Stimulated activated CD4-positive, alpha-beta T cell treated with anti-CD3 and anti-CD28 coated beads, Interleukin-12 subunit alpha, Interleukin-12 subunit beta, amount 100 ng/mL, for 48 hours (primary cell): ENCODE measurements at regions not wholly inside any gene's neighbourhood (a gene's known extent, or its start where the extent isn't known, plus 50 kb on each side); places are given as distances from the start of the nearest gene placed in this dataset.
"Not testable (repeated sequence)": the region's sequence is repeated elsewhere in the genome, so short reads cannot be mapped to it uniquely, and the experiment has no call there.

Source experiments
- DNase-seq, 3 donors: peaks; one replicate each; pipeline ENCODE4 v3.0.0-alpha.2; 2020; ENCODE audit warnings: low read depth in 2 of 3, low spot score in 1 of 3

- no peak for DNase-seq
Measured at GRCh38 chr3:20743553-20744321, 557.7 kb upstream of the SGO1 start.

GRCh38 chr3:20742903-20743552 is 557.0 kb upstream of the SGO1 start:
- no peak for DNase-seq

- DNase-seq, result no peak
Measured at GRCh38 chr3:20741381-20741780, 555.4 kb upstream of the SGO1 start.

GRCh38 chr3:20739814-20740213 is 553.8 kb upstream of the SGO1 start:
- DNase-seq, result no peak

- DNase-seq, result no peak
Measured at GRCh38 chr3:20736287-20736852, 550.4 kb upstream of the SGO1 start.

GRCh38 chr3:20729185-20729584 is 543.2 kb upstream of the SGO1 start:
- DNase-seq, result no peak

- no peak for DNase-seq
Measured at GRCh38 chr3:20726786-20727185, 540.8 kb upstream of the SGO1 start.

- no peak for DNase-seq
Measured at GRCh38 chr3:20724241-20724640, 538.2 kb upstream of the SGO1 start.

- DNase-seq, result not testable (repeated sequence)
Measured at GRCh38 chr3:20716425-20716824, 530.4 kb upstream of the SGO1 start.

GRCh38 chr3:20701641-20702040 is 515.6 kb upstream of the SGO1 start:
- DNase-seq, result no peak

GRCh38 chr3:20700714-20701113 is 514.7 kb upstream of the SGO1 start:
- no peak for DNase-seq

- DNase-seq, result no peak
Measured at GRCh38 chr3:20698896-20699295, 512.9 kb upstream of the SGO1 start.

GRCh38 chr3:20696388-20697150 is 510.6 kb upstream of the SGO1 start:
- DNase-seq, result no peak

- DNase-seq, result no peak
Measured at GRCh38 chr3:20692675-20693074, 506.7 kb upstream of the SGO1 start.

GRCh38 chr3:20683910-20684309 is 497.9 kb upstream of the SGO1 start:
- DNase-seq, result no peak

- no peak for DNase-seq
Measured at GRCh38 chr3:20682573-20682972, 496.6 kb upstream of the SGO1 start.

GRCh38 chr3:20680990-20681628 is 495.1 kb upstream of the SGO1 start:
- DNase-seq, result no peak

- DNase-seq, result no peak
Measured at GRCh38 chr3:20673866-20674265, 487.9 kb upstream of the SGO1 start.

GRCh38 chr3:20669675-20670074 is 483.7 kb upstream of the SGO1 start:
- DNase-seq, result no peak

- DNase-seq, result no peak
Measured at GRCh38 chr3:20669184-20669583, 483.2 kb upstream of the SGO1 start.

- no peak for DNase-seq
Measured at GRCh38 chr3:20668411-20668810, 482.4 kb upstream of the SGO1 start.
